ENCODE measurements at regions not wholly inside any gene's neighbourhood (a gene's known extent, or its start where the extent isn't known, plus 50 kb on each side); places are given as distances from the start of the nearest gene placed in this dataset.

DNA sequence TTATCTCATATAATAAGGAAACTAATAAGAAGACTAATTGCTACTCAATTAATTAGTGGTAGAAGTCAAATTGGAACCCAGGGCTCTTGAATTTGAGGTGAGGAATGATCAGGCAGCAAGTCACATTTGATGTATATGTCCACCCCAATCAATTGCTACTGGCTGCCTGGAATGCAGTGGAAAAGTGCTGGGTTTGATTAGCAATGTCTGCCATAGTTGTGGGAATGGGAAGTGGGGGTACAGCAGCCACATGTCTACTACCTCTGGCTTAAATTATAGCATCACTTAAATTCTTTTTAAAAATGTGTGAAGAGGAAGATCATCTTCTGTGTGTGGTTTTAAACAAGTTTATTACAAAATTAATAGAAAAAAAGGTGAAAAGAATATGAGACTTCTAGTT is 50.8 kb upstream of the NAV2 start:
- no peak overlapping the region for H3K4me3 Mint-ChIP-seq
- POLR2A ChIA-PET, result no interaction called here
- no peak overlapping the region for H3K27ac Mint-ChIP-seq
- CTCF ChIA-PET, result no interaction called here
- H3K36me3 Mint-ChIP-seq (ENCODE audit: low read depth), result no peaks in the 10 kb centered on the region
- H3K4me1 Mint-ChIP-seq, result peaks cover 10% of the 10 kb centered on the region
- DNase-seq, result no peak
- H3K9me3 Mint-ChIP-seq, result no peaks in the 10 kb centered on the region
- no peaks in the 10 kb centered on the region for H3K27me3 Mint-ChIP-seq

DNA sequence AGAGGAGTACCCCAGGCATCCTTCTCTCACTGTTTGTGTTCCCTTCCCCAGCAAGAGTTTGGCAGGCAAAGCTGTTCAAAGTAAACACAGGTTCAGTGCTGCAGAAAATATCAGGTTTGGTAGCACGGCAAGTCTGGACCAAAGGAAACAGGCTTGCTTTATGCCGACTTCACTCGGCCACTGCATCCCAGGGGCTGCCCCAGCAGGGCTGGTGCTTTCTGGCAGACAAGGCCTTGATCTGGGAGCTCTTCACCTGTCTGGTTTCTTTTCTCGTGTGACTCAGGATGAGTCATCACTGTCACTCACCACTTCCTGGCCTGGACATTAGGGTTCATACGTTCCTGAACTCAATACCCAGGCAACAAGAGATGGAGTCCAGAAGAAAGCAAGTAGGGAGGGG is 52.6 kb upstream of the NAV2 start:
- POLR2A ChIA-PET, result no interaction called here
- Mint-ChIP-seq H3K9me3 (peaks cover under 1% of the 10 kb centered on the region), H3K27ac (no peak overlapping the region), H3K4me1 (peaks cover 10% of the 10 kb centered on the region), H3K27me3 (peaks cover under 1% of the 10 kb centered on the region), H3K4me3 (no peak overlapping the region), H3K36me3 (ENCODE audit: low read depth) (no peaks in the 10 kb centered on the region)
- CTCF ChIA-PET, result no interaction called here
- DNase-seq, result peak; percentile 26

DNA sequence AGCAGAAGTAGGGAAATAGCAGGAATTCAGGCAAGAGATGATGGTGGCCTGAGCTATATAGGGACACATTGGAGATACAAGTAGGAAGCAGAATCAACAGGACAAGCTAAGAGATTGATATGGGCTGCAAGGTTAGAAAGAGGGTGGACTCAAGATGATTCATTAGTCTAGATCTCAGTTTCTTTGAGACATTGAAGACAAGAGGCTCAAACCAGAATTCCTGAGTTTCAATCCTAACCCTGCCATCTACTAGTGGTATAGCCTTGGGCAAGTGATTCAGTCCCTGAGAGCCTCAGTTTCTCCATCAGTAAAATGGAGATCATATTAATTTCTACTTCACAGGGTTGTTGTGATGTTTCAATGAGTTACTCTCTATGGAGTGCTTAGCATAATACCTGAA is 53.1 kb upstream of the NAV2 start:
- peaks cover 3% of the 10 kb centered on the region for H3K9me3 Mint-ChIP-seq
- peaks cover 3% of the 10 kb centered on the region for H3K27me3 Mint-ChIP-seq
- H3K27ac Mint-ChIP-seq, result no peak overlapping the region
- H3K4me1 Mint-ChIP-seq, result peaks cover 10% of the 10 kb centered on the region
- no peaks in the 10 kb centered on the region for H3K36me3 Mint-ChIP-seq (ENCODE audit: low read depth)
- no peak overlapping the region for H3K4me3 Mint-ChIP-seq
- ChIA-PET CTCF (interaction anchor here (1.3 kb wide), 1 partner anchor 35 kb away, joined by 3 read pairs; no protein-coding TSS in a partner anchor), POLR2A (no interaction called here)
- DNase-seq, result no peak

DNA sequence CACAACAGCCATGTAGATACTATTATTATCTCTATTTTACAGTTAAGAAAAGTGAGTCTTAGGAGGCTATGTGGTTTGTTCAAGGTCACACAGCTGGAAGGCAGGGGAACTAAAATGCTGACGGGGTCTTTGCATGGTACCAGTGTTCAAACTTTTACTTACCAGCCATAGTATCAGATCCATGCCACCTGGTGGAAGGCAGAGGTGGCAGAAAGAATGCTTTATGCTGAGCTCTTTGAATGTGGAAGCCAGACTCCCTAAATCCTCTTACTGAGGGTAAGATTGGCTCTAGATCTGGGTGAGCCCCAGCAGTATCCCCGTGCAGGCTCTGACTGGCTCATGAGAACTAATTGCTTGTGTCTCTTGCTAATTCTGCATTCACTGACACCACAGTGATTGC is 54.3 kb upstream of the NAV2 start:
- H3K4me3 Mint-ChIP-seq, result no peak overlapping the region
- no peaks in the 10 kb centered on the region for H3K36me3 Mint-ChIP-seq (ENCODE audit: low read depth)
- H3K27ac Mint-ChIP-seq, result no peak overlapping the region
- CTCF ChIA-PET, result interaction anchor here (1.3 kb wide), 1 partner anchor 33 kb away, joined by 3 read pairs; no protein-coding TSS in a partner anchor
- POLR2A ChIA-PET, result no interaction called here
- peaks cover 3% of the 10 kb centered on the region for H3K27me3 Mint-ChIP-seq
- H3K4me1 Mint-ChIP-seq, result peaks cover 10% of the 10 kb centered on the region
- H3K9me3 Mint-ChIP-seq, result peaks cover 3% of the 10 kb centered on the region
- no peak for DNase-seq

DNA sequence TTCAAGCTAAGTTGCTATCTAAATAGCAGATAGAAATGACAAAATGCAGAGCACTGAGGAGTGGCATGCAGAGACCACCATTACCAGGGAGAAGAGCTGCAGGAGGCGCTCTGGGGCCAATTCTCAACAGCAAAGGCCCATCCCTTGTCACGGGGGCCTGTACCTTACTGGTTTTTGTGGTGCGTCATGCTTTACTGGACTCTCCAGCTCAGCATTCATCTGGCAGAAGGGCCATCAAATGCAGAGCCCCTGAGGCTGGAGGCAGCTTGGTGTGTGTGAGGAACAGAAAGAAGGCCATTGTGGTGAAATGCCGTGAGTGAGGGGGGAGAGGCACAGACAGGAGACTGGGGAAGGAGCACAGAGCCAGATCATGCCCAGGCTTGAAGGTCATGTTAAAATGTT is 56.5 kb upstream of the NAV2 start:
- POLR2A ChIA-PET, result no interaction called here
- CTCF ChIA-PET, result no interaction called here

DNA sequence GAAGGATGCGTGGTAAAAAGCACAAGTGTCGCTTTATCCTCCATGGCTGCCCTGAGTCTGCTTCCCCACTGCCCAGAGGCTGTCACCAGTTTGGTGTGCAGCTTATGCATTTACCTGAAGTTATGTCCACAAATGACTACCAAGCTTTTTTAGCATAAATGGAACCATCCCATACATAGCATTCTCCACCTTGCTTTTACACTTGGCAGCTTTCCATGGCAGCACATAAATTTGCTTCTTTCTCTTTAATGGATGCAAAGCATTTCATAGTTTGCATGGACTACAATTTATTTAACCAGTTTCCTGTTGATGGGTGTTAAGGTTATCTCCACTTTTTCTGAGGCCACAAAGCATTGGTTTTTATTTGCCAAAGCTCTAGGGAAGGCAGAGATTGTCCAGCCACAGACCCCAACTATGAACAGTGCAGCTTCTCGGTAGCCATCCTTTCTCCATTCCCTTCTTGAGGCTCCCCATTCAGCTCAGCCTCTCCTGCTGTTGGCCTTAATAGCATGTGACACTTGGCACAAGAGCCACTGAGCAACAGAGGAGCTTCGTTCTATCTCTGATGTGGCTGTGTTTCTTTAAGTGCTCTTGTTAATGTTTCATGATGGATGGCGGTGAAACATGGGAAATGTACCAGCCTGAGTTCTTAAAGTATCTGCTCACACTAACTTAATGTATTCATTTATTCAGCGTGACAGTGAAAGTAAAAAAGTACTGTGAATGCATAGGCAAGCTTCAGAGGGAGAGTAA is 59.8 kb upstream of the NAV2 start:
- DNase-seq, result no peak
- H3K4me3 Mint-ChIP-seq, result no peak overlapping the region
- peaks cover 3% of the 10 kb centered on the region for H3K9me3 Mint-ChIP-seq
- ChIA-PET POLR2A (no interaction called here), CTCF (no interaction called here)
- peaks cover 6% of the 10 kb centered on the region for H3K27me3 Mint-ChIP-seq
- no peaks in the 10 kb centered on the region for H3K4me1 Mint-ChIP-seq
- H3K27ac Mint-ChIP-seq, result no peak overlapping the region
- no peaks in the 10 kb centered on the region for H3K36me3 Mint-ChIP-seq (ENCODE audit: low read depth)

More for the DNA sequence above, 56.5 kb upstream of the NAV2 start:
- Mint-ChIP-seq H3K27me3 (peaks cover 3% of the 10 kb centered on the region), H3K4me1 (peaks cover 10% of the 10 kb centered on the region), H3K36me3 (ENCODE audit: low read depth) (no peaks in the 10 kb centered on the region), H3K27ac (no peak overlapping the region), H3K4me3 (no peak overlapping the region), H3K9me3 (peaks cover 3% of the 10 kb centered on the region)
- DNase-seq, result no peak

DNA sequence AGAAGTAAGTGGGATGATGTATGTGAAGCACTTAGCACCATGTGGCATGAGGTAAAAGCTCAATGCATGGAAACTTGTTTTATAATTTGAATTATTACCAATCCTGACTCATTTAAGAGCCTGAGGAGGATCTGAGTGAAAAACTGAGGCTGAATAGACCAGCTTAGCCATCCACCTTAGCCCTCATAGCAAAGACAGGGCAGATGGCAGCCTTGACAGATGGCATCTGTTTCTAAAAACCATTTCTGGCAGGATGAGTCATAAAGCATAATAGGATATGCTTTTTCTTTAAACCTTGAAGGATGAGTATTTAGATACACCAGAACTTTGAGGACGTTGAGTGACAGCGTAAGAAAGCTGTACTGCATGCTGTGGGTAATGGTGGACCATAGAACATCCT is 61.0 kb upstream of the NAV2 start:
- H3K4me1 Mint-ChIP-seq, result no peaks in the 10 kb centered on the region
- CTCF ChIA-PET, result interaction anchor here (1.0 kb wide), 1 partner anchor 98 kb away, joined by 3 read pairs; no protein-coding TSS in a partner anchor

DNA sequence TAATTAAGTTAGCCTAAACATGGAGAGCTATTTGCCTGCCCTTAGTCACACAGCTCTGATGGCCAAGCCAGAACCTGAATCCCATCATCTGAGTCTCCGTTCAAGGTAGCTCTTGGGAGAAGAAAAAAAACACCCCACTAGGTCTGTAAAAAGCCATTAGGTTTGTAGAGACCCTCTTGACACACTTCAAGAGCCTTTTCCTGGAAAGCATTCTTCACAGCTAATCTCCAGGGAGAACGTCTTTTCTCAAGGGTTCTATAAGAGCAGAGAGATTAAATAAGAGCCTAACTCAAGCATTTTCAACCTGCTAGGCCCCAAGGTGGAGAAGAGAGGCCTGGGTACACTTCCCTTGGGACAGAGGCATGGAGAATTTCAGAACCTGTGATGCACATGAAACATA is 61.6 kb upstream of the NAV2 start:
- POLR2A ChIA-PET, result no interaction called here
- Mint-ChIP-seq H3K27me3 (peaks cover 6% of the 10 kb centered on the region), H3K36me3 (ENCODE audit: low read depth) (no peaks in the 10 kb centered on the region), H3K4me1 (no peaks in the 10 kb centered on the region), H3K4me3 (no peak overlapping the region), H3K27ac (no peak overlapping the region), H3K9me3 (peaks cover 3% of the 10 kb centered on the region)
- CTCF ChIA-PET, result interaction anchor here (1.0 kb wide), 1 partner anchor 97 kb away, joined by 3 read pairs; no protein-coding TSS in a partner anchor
- no peak for DNase-seq

More for the DNA sequence above, 61.0 kb upstream of the NAV2 start:
- H3K27ac Mint-ChIP-seq, result no peak overlapping the region
- DNase-seq, result no peak
- peaks cover 6% of the 10 kb centered on the region for H3K27me3 Mint-ChIP-seq
- no peaks in the 10 kb centered on the region for H3K36me3 Mint-ChIP-seq (ENCODE audit: low read depth)
- no peak overlapping the region for H3K4me3 Mint-ChIP-seq
- peaks cover 3% of the 10 kb centered on the region for H3K9me3 Mint-ChIP-seq
- POLR2A ChIA-PET, result no interaction called here

DNA sequence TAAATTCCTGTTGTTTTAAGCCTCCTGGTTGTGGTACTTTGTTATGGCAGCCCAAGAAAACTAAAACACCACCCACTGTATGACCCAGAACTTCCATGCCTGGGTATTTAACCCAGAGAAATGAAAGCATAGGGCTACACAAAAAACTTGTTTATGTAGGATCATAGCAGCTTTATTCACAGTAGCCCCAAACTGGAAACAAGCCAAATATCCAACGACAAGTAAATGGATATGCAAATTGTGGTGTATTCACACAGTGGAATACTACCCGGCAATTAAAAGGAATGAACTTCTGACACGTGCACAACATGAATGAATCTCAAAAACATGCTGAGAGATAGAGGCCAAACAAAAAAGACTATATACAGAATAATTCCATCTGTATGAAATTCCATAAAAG is 62.2 kb upstream of the NAV2 start:
- H3K27me3 Mint-ChIP-seq, result peaks cover 6% of the 10 kb centered on the region
- no peak for DNase-seq
- H3K4me1 Mint-ChIP-seq, result no peaks in the 10 kb centered on the region
- H3K9me3 Mint-ChIP-seq, result peaks cover 3% of the 10 kb centered on the region
- ChIA-PET POLR2A (no interaction called here), CTCF (interaction anchor here (1.0 kb wide), 1 partner anchor 97 kb away, joined by 3 read pairs; no protein-coding TSS in a partner anchor)
- H3K27ac Mint-ChIP-seq, result no peak overlapping the region
- no peak overlapping the region for H3K4me3 Mint-ChIP-seq
- H3K36me3 Mint-ChIP-seq (ENCODE audit: low read depth), result no peaks in the 10 kb centered on the region

DNA sequence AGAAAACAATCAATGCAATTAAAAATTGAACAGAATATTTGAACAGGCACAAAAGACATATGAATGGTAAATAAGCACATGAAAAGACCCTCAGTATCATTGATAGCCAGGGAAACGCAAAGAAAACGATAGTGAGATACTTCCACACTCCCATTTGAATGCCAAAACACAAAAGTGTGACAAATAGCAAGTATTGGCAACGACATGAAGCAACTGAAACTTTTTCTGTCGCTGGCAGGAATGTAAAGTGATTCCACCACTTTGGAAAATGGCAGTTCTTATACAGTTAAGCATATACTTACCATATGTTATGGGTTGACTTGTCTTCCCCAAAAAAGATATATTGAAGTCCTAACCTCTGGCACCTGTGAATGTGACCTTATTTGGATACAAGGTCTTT is 62.9 kb upstream of the NAV2 start:
- no peak overlapping the region for H3K4me3 Mint-ChIP-seq
- H3K27ac Mint-ChIP-seq, result no peak overlapping the region
- no peaks in the 10 kb centered on the region for H3K9me3 Mint-ChIP-seq
- ChIA-PET CTCF (no interaction called here), POLR2A (no interaction called here)
- H3K27me3 Mint-ChIP-seq, result peaks cover 3% of the 10 kb centered on the region
- no peaks in the 10 kb centered on the region for H3K36me3 Mint-ChIP-seq (ENCODE audit: low read depth)
- H3K4me1 Mint-ChIP-seq, result no peaks in the 10 kb centered on the region
- DNase-seq, result no peak

DNA sequence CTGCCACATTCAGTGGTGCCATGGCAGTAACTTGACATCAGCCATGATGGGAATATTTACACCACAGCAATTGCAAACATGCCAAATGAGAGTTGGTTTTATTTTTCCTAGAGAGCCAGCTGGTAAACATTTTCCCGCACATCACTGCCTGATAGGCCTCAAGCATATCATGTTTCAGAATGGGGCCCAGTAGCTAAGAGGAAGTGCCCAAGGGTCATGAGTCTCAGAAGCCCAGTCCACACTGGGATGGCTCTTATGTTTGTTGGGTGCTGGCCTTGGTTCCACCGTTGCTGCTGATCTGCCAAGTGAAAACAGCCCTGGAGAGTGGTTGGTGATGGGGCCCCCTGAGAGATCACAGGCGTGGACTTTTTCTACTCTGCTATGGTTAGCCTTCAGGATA is 64.3 kb upstream of the NAV2 start:
- CTCF ChIA-PET, result no interaction called here
- no peak overlapping the region for H3K4me3 Mint-ChIP-seq

DNA sequence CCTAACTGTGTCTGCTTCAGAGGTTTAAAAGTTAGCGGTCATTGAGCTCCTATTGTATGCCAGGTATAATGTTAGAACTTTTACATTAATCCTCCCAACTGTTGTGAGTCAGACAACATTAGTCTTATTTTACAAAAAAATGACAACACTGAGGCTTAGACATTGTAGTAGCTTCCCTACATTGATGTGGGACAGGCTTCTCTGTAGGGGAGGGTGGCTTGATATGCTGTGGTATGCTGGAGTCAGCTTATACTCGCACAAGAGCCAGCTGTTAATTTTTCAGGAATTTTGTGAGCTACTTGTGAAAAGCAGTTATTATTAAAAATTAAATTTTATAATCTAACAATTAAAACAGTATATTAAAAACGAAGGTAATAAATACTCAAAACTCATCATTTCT is 64.8 kb upstream of the NAV2 start:
- Mint-ChIP-seq H3K27ac (no peak overlapping the region), H3K4me3 (no peak overlapping the region), H3K4me1 (no peaks in the 10 kb centered on the region), H3K27me3 (peaks cover 3% of the 10 kb centered on the region), H3K9me3 (no peaks in the 10 kb centered on the region), H3K36me3 (ENCODE audit: low read depth) (no peaks in the 10 kb centered on the region)
- CTCF ChIA-PET, result no interaction called here
- DNase-seq, result no peak
- POLR2A ChIA-PET, result no interaction called here

More for the DNA sequence above, 64.3 kb upstream of the NAV2 start:
- H3K9me3 Mint-ChIP-seq, result no peaks in the 10 kb centered on the region
- no peaks in the 10 kb centered on the region for H3K4me1 Mint-ChIP-seq
- POLR2A ChIA-PET, result no interaction called here
- peaks cover 3% of the 10 kb centered on the region for H3K27me3 Mint-ChIP-seq
- no peaks in the 10 kb centered on the region for H3K36me3 Mint-ChIP-seq (ENCODE audit: low read depth)
- DNase-seq, result no peak
- H3K27ac Mint-ChIP-seq, result no peak overlapping the region

DNA sequence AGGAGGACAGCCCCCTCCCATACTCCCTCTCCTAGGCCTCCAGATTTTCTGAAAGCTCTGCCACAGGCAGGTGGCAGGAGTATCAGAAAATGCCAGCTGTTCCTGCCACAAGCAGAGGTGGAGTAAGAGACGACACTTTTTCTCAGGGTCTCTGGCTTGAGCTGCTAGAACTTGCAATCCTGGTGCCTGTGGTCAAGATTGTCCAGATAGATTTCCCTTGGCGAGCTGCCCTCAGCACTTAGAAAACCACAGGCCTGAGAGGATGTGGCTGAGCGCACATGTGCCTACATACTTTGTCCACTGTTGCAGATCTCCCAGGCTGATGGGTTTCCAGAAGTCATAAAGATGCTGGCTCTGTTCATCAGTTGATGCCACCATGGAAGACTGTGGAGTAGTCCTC is 65.7 kb upstream of the NAV2 start:
- CTCF ChIA-PET, result no interaction called here

DNA sequence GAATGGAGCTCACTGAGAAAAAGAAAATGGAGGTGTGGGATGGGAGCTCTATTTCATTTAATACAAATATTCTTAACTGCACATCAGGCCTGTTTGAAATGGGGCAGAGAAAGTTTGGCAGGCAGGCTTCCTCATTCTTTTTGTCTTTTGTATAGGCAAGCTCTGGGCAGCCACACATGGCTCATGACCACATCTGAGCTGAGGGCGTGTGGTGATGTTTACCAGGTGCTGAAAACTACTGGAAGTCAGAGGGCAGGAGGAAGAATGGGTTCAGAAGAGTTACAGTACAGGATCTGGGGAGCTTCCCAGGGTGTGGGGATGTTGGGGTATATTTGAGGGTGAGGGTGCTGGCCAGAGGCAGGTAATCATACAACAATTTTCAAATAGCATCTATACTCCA is 66.3 kb upstream of the NAV2 start:
- H3K4me3 Mint-ChIP-seq, result no peak overlapping the region
- H3K4me1 Mint-ChIP-seq, result no peaks in the 10 kb centered on the region
- H3K27me3 Mint-ChIP-seq, result peaks cover 3% of the 10 kb centered on the region
- POLR2A ChIA-PET, result no interaction called here
- CTCF ChIA-PET, result no interaction called here
- no peak for DNase-seq
- H3K27ac Mint-ChIP-seq, result no peak overlapping the region
- no peaks in the 10 kb centered on the region for H3K36me3 Mint-ChIP-seq (ENCODE audit: low read depth)
- H3K9me3 Mint-ChIP-seq, result no peaks in the 10 kb centered on the region

More for the DNA sequence above, 65.7 kb upstream of the NAV2 start:
- no peak overlapping the region for H3K4me3 Mint-ChIP-seq
- POLR2A ChIA-PET, result no interaction called here
- no peaks in the 10 kb centered on the region for H3K36me3 Mint-ChIP-seq (ENCODE audit: low read depth)
- H3K27ac Mint-ChIP-seq, result no peak overlapping the region
- H3K4me1 Mint-ChIP-seq, result no peaks in the 10 kb centered on the region
- peaks cover 3% of the 10 kb centered on the region for H3K27me3 Mint-ChIP-seq
- no peaks in the 10 kb centered on the region for H3K9me3 Mint-ChIP-seq
- no peak for DNase-seq
